Activated CD4-positive, alpha-beta T cell treated with anti-CD3 and anti-CD28 coated beads, Interleukin-10, Interleukin-2, amounts not matched to agents 100 ng/mL and 50 ng/mL, durations not matched to agents 16 hours and 8 hours (primary cell): ENCODE measurements at regions not wholly inside any gene's neighbourhood (a gene's known extent, or its start where the extent isn't known, plus 50 kb on each side); places are given as distances from the start of the nearest gene placed in this dataset.
"Not testable (repeated sequence)": the region's sequence is repeated elsewhere in the genome, so short reads cannot be mapped to it uniquely, and the experiment has no call there.

Experiments
- DNase-seq: peaks from one replicate; pipeline ENCODE4 v3.0.0-alpha.2; 2020

GRCh38 chr1:188937965-188938551 is 1539.6 kb downstream of the BRINP3 start:
- DNase-seq = no peak

GRCh38 chr1:188941986-188942385 is 1535.7 kb downstream of the BRINP3 start:
- DNase-seq = no peak

- no peak for DNase-seq
These were observed 1528.0 kb downstream of the BRINP3 start for GRCh38 chr1:188949701-188950100.

- no peak for DNase-seq
These were observed 1519.1 kb downstream of the BRINP3 start for GRCh38 chr1:188958461-188959115.

GRCh38 chr1:188986745-188987417 is 1490.8 kb downstream of the BRINP3 start:
- no peak for DNase-seq

- no peak for DNase-seq
These were observed 1489.1 kb downstream of the BRINP3 start for GRCh38 chr1:188988589-188988988.

- DNase-seq = no peak
These were observed 1486.3 kb downstream of the BRINP3 start for GRCh38 chr1:188991221-188991930.

GRCh38 chr1:189007824-189008223 is 1469.8 kb downstream of the BRINP3 start:
- DNase-seq = no peak

GRCh38 chr1:189021577-189021976 is 1456.1 kb downstream of the BRINP3 start:
- DNase-seq = no peak

GRCh38 chr1:189022015-189022414 is 1455.6 kb downstream of the BRINP3 start:
- no peak for DNase-seq

GRCh38 chr1:189027512-189027911 is 1450.2 kb downstream of the BRINP3 start:
- DNase-seq = no peak

GRCh38 chr1:189033169-189033568 is 1444.5 kb downstream of the BRINP3 start:
- no peak for DNase-seq

- no peak for DNase-seq
These were observed 1441.0 kb downstream of the BRINP3 start for GRCh38 chr1:189036628-189037027.

GRCh38 chr1:189046127-189046526 is 1431.5 kb downstream of the BRINP3 start:
- no peak for DNase-seq

GRCh38 chr1:189084811-189085210 is 1392.9 kb downstream of the BRINP3 start:
- DNase-seq = no peak

GRCh38 chr1:189103956-189104355 is 1373.7 kb downstream of the BRINP3 start:
- no peak for DNase-seq

GRCh38 chr1:189117072-189117770 is 1360.4 kb downstream of the BRINP3 start:
- no peak for DNase-seq

GRCh38 chr1:189121941-189122340 is 1355.7 kb downstream of the BRINP3 start:
- no peak for DNase-seq

- DNase-seq = no peak
These were observed 1352.0 kb downstream of the BRINP3 start for GRCh38 chr1:189125694-189126093.

- no peak for DNase-seq
These were observed 1346.1 kb downstream of the BRINP3 start for GRCh38 chr1:189131576-189131975.

GRCh38 chr1:189139748-189140147 is 1337.9 kb downstream of the BRINP3 start:
- not testable (repeated sequence) for DNase-seq

- DNase-seq = no peak
These were observed 1336.6 kb downstream of the BRINP3 start for GRCh38 chr1:189141056-189141455.
